BE2C (cell line): ENCODE measurements at regions not wholly inside any gene's neighbourhood (a gene's known extent, or its start where the extent isn't known, plus 50 kb on each side); places are given as distances from the start of the nearest gene placed in this dataset.
A peak's percentile ranks its signal among the peaks of the same experiment; 100 is the strongest.

Experiments
- DNase-seq: peaks from one replicate; pipeline ENCODE4 v3.0.0-alpha.2; 2020
- H3K27me3 ChIP-seq: fragments of 250-450 bp; sonication (Bioruptor Pico); 2 replicates; pipeline ENCODE4 v1.5.1; 2020; ENCODE audit warnings: mild to moderate bottlenecking
- H3K36me3 ChIP-seq: fragments of 250-450 bp; sonication (Bioruptor Pico); 2 replicates; pipeline ENCODE4 v1.5.1; 2020; ENCODE audit warnings: mild to moderate bottlenecking
- H3K4me1 ChIP-seq: fragments of 250-450 bp; sonication (Bioruptor Pico); 2 replicates; pipeline ENCODE4 v1.5.1; 2020
- H3K4me3 ChIP-seq: 2 replicates; pipeline ENCODE4 v1.5.1; 2011; ENCODE audit warnings: low read depth, low read length
- H3K9me3 ChIP-seq: fragments of 250-450 bp; sonication (Bioruptor Pico); 2 replicates; pipeline ENCODE4 v1.5.1; 2020
- CTCF ChIP-seq: IDR thresholded peaks from 2 replicates; pipeline ENCODE4 v1.5.1; 2012; ENCODE audit warnings: mild to moderate bottlenecking, low read depth, low read length

- Histone ChIP-seq H3K27me3 (no peaks in the 10 kb centered on the region), H3K9me3 (peaks cover 2% of the 10 kb centered on the region; the same call in 1 of the 2 replicates), H3K4me3 (no peak overlapping the region), H3K4me1 (no peaks in the 10 kb centered on the region; the same call in 1 of the 2 replicates), H3K36me3 (no peaks in the 10 kb centered on the region)
- no peak for TF ChIP-seq CTCF
- no peak for DNase-seq
Observed at GRCh38 chr21:28280611-28281010, 712.1 kb downstream of the LTN1 start.

GRCh38 chr21:28277324-28277723 is 715.4 kb downstream of the LTN1 start:
- no peak overlapping the region for H3K4me3 ChIP-seq
- DNase-seq, result no peak
- H3K9me3 ChIP-seq, result peaks cover 2% of the 10 kb centered on the region; the same call in 1 of the 2 replicates
- H3K4me1 ChIP-seq, result no peaks in the 10 kb centered on the region
- no peak for TF ChIP-seq CTCF
- no peaks in the 10 kb centered on the region for H3K36me3 ChIP-seq
- no peaks in the 10 kb centered on the region for H3K27me3 ChIP-seq

- Histone ChIP-seq H3K4me1 (peaks cover 7% of the 10 kb centered on the region), H3K9me3 (no peaks in the 10 kb centered on the region), H3K36me3 (no peaks in the 10 kb centered on the region), H3K27me3 (no peaks in the 10 kb centered on the region), H3K4me3 (no peak overlapping the region)
- DNase-seq, result no peak
- TF ChIP-seq CTCF, result no peak
Observed at GRCh38 chr21:28272272-28272992, 720.2 kb downstream of the LTN1 start.

GRCh38 chr21:28269173-28269572 is 723.5 kb downstream of the LTN1 start:
- Histone ChIP-seq H3K4me3 (peak overlapping the region; percentile 51), H3K36me3 (peaks cover 1% of the 10 kb centered on the region)
- TF ChIP-seq CTCF, result no peak

GRCh38 chr21:28268685-28269084 is 724.0 kb downstream of the LTN1 start:
- peaks cover 6% of the 10 kb centered on the region for H3K36me3 ChIP-seq
- H3K4me1 ChIP-seq, result peaks cover 7% of the 10 kb centered on the region
- TF ChIP-seq CTCF, result no peak
- peak overlapping the region; percentile 51 for H3K4me3 ChIP-seq
- H3K27me3 ChIP-seq, result no peaks in the 10 kb centered on the region
- H3K9me3 ChIP-seq, result 0 out of 2 replicates have a peak, but pooled peaks cover 3% of the 10 kb centered on the region
- DNase-seq, result no peak

More at GRCh38 chr21:28269173-28269572, 723.5 kb downstream of the LTN1 start:
- H3K9me3 ChIP-seq, result no peaks in the 10 kb centered on the region
- peaks cover 7% of the 10 kb centered on the region for H3K4me1 ChIP-seq
- no peaks in the 10 kb centered on the region for H3K27me3 ChIP-seq
- peak; percentile 36 for DNase-seq

GRCh38 chr21:28267449-28267848 is 725.2 kb downstream of the LTN1 start:
- TF ChIP-seq CTCF, result no peak
- 0 out of 2 replicates have a peak, but pooled peaks cover 3% of the 10 kb centered on the region for H3K9me3 ChIP-seq
- H3K36me3 ChIP-seq, result peaks cover 11% of the 10 kb centered on the region
- no peak for DNase-seq
- peaks cover 7% of the 10 kb centered on the region for H3K4me1 ChIP-seq
- H3K4me3 ChIP-seq, result no peak overlapping the region
- no peaks in the 10 kb centered on the region for H3K27me3 ChIP-seq
